Panc1 (cell line): ENCODE measurements at regions not wholly inside any gene's neighbourhood (a gene's known extent, or its start where the extent isn't known, plus 50 kb on each side); places are given as distances from the start of the nearest gene placed in this dataset.

Experiments used
- CTCF ChIP-seq: fragments of 450-650 bp; IDR thresholded peaks from 2 replicates; pipeline ENCODE4 v1.5.1; 2017; ENCODE audit warnings: mild to moderate bottlenecking
- SIN3A ChIP-seq: IDR thresholded peaks from 2 replicates; pipeline ENCODE4 v1.6.1; 2012; ENCODE audit warnings: low read depth, mild to moderate bottlenecking, low read length, moderate library complexity, borderline replicate concordance; ENCODE audit not compliant: insufficient read depth
- TCF7L2 ChIP-seq: IDR thresholded peaks from 2 replicates; pipeline ENCODE4 v1.6.1; 2011; ENCODE audit warnings: mild to moderate bottlenecking, low read depth, low read length, inconsistent platforms

DNA sequence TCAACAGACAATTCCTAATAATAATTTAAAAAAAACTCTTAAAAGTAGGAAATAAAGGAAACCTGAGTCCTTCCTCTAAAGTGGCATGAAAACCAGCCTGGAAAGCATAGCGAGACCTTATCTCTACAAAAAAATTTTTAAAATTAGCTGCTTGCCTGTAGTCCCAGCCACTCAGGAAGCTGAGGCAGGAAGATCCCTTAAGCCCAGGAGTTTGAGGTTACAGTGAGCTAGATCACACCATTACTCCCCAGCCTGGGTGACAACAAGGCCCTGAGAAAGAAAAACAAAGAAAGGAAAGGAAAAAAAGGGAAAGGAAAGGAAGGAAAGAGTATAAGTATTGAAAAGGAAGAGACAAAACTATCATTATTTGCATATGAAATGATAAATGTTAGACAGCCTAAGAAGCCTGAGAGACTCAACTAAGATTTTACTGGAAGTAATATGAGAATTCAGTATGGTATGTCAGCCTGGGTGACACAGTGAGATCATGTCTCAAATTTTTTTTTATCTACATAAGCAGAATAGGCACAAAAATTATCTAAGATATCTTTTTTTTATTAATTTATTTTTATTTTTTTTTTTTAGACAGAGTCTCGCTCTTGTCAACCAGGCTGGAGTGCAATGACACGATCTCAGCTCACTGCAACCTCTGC, 113.0 kb downstream of the GOSR1 start:
- TF ChIP-seq CTCF (no peak), TCF7L2 (no peak), SIN3A (no peak)
